ENCODE measurements at regions not wholly inside any gene's neighbourhood (a gene's known extent, or its start where the extent isn't known, plus 50 kb on each side); places are given as distances from the start of the nearest gene placed in this dataset.
A peak's percentile ranks its signal among the peaks of the same experiment; 100 is the strongest.

DNA sequence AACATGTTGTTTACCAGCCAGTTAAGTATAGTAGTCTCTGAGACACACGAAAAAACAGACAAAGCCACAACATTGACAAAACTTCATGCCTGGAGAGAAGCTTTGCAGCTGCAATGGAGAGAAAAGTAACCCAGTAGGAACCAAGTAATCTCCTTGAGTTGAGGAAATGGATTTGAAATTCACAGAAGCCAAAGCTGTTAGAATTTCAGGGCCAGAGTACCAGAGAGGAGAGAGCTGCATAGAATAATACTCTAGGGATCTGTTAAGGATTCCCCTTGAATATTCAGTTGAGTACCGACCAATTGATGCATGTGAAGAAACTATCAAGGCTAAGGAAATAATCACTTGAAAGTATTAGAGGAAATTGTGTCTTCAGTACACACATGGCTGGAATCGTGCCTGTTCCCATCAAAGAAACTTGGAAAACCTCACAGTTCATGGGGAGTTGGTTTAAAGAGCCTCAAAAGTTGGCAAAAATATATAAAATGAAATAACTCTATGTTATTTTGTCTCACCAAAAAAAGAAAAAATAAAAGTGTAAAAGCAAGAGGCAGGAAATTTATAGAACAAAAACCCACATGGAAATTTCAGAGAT, 324.0 kb upstream of the NEGR1 start:
- DNase-seq (ENCODE audit: low spot score) (peak; percentile 21), ATAC-seq (peak; percentile 52)
- no peak for TF ChIP-seq POLR2AphosphoS5 (IDR thresholded peaks at IDR 0.05; ENCODE audit: low read depth)
- TF ChIP-seq, protein P1, sequence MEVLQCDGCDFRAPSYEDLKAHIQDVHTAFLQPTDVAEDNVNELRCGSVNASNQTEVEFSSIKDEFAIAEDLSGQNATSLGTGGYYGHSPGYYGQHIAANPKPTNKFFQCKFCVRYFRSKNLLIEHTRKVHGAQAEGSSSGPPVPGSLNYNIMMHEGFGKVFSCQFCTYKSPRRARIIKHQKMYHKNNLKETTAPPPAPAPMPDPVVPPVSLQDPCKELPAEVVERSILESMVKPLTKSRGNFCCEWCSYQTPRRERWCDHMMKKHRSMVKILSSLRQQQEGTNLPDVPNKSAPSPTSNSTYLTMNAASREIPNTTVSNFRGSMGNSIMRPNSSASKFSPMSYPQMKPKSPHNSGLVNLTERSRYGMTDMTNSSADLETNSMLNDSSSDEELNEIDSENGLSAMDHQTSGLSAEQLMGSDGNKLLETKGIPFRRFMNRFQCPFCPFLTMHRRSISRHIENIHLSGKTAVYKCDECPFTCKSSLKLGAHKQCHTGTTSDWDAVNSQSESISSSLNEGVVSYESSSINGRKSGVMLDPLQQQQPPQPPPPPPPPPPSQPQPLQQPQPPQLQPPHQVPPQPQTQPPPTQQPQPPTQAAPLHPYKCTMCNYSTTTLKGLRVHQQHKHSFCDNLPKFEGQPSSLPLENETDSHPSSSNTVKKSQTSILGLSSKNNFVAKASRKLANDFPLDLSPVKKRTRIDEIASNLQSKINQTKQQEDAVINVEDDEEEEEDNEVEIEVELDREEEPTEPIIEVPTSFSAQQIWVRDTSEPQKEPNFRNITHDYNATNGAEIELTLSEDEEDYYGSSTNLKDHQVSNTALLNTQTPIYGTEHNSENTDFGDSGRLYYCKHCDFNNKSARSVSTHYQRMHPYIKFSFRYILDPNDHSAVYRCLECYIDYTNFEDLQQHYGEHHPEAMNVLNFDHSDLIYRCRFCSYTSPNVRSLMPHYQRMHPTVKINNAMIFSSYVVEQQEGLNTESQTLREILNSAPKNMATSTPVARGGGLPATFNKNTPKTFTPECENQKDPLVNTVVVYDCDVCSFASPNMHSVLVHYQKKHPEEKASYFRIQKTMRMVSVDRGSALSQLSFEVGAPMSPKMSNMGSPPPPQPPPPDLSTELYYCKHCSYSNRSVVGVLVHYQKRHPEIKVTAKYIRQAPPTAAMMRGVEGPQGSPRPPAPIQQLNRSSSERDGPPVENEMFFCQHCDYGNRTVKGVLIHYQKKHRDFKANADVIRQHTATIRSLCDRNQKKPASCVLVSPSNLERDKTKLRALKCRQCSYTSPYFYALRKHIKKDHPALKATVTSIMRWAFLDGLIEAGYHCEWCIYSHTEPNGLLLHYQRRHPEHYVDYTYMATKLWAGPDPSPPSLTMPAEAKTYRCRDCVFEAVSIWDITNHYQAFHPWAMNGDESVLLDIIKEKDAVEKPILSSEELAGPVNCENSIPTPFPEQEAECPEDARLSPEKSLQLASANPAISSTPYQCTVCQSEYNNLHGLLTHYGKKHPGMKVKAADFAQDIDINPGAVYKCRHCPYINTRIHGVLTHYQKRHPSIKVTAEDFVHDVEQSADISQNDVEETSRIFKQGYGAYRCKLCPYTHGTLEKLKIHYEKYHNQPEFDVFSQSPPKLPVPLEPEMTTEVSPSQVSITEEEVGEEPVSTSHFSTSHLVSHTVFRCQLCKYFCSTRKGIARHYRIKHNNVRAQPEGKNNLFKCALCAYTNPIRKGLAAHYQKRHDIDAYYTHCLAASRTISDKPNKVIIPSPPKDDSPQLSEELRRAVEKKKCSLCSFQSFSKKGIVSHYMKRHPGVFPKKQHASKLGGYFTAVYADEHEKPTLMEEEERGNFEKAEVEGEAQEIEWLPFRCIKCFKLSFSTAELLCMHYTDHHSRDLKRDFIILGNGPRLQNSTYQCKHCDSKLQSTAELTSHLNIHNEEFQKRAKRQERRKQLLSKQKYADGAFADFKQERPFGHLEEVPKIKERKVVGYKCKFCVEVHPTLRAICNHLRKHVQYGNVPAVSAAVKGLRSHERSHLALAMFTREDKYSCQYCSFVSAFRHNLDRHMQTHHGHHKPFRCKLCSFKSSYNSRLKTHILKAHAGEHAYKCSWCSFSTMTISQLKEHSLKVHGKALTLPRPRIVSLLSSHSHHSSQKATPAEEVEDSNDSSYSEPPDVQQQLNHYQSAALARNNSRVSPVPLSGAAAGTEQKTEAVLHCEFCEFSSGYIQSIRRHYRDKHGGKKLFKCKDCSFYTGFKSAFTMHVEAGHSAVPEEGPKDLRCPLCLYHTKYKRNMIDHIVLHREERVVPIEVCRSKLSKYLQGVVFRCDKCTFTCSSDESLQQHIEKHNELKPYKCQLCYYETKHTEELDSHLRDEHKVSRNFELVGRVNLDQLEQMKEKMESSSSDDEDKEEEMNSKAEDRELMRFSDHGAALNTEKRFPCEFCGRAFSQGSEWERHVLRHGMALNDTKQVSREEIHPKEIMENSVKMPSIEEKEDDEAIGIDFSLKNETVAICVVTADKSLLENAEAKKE (CRISPR knock-in tag; IDR thresholded peaks at IDR 0.05): peak; percentile 35; the same call in 1 of the 2 replicates
- Histone ChIP-seq H3K4me2 (peak overlapping the region; percentile 63), H3K4me1 (ENCODE audit: insufficient read depth) (peaks cover 31% of the 10 kb centered on the region), H3K27me3 (ENCODE audit: insufficient read depth) (no peaks in the 10 kb centered on the region), H3K36me3 (ENCODE audit: insufficient read depth) (no peaks in the 10 kb centered on the region), H3F3A (replicated peaks; ENCODE audit: low read depth) (no peaks in the 10 kb centered on the region), H3K9me2 (ENCODE audit: insufficient read depth) (no peaks in the 10 kb centered on the region), H3K79me2 (replicated peaks; ENCODE audit: insufficient read depth) (no peaks in the 10 kb centered on the region), H3K27ac (ENCODE audit: low read depth) (peak overlapping the region; percentile 12; the same call in 1 of the 2 replicates), H3K4me3 (no peak overlapping the region), H2AFZ (no peak overlapping the region), H4K20me1 (replicated peaks; ENCODE audit: insufficient read depth) (no peaks in the 10 kb centered on the region)
- Mint-ChIP-seq H3K27ac (peak overlapping the region; percentile 59), H3K4me3 (no peak overlapping the region), H3K4me1 (peaks cover 28% of the 10 kb centered on the region), H3K9me3 (no peaks in the 10 kb centered on the region), H3K27me3 (ENCODE audit: insufficient read depth, low read depth, poor library complexity) (no peaks in the 10 kb centered on the region), H3K36me3 (ENCODE audit: low read depth) (no peaks in the 10 kb centered on the region)

DNA sequence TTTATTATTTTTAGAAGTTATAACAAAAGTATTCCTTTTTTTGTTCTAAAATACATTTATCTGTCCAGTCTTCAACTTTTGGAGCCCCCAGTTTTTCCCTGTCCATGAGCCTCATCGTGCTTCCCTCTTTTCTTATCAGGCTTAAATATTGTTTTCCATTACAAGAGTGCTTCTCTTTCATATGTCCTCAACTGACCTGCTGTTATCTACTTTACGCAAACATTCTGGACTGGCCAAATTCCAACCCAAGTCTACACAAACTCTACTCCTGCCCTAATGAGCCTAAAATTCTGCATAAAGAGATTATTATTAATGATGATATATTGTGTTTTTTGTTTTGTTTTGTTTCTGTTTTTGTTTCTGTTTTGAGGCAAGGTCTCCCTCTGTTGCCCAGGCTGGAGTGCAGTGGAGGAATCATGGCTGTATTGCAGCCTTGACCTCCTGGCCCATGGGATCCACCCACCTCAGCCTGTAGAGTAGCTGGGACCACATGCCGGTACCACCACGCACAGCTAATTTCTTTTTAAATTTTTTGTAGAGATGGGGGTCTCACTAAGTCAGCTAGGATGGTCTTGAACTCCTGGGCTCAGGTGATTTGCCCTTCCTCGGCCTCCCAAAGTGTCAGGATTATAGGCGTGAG, 318.8 kb upstream of the NEGR1 start:
- H3K4me3 Mint-ChIP-seq: no peak overlapping the region
- no peaks in the 10 kb centered on the region for H3K36me3 Mint-ChIP-seq (ENCODE audit: low read depth)
- Histone ChIP-seq H3K4me1 (ENCODE audit: insufficient read depth) (peaks cover 9% of the 10 kb centered on the region), H3K4me3 (no peak overlapping the region), H3K4me2 (no peak overlapping the region), H3K27ac (ENCODE audit: low read depth) (no peak overlapping the region), H3K36me3 (ENCODE audit: insufficient read depth) (no peaks in the 10 kb centered on the region), H3K27me3 (ENCODE audit: insufficient read depth) (no peaks in the 10 kb centered on the region), H3K79me2 (replicated peaks; ENCODE audit: insufficient read depth) (no peaks in the 10 kb centered on the region), H3F3A (replicated peaks; ENCODE audit: low read depth) (no peaks in the 10 kb centered on the region), H3K9me2 (ENCODE audit: insufficient read depth) (no peaks in the 10 kb centered on the region), H2AFZ (no peak overlapping the region), H4K20me1 (replicated peaks; ENCODE audit: insufficient read depth) (no peaks in the 10 kb centered on the region)
- ATAC-seq (no peak), DNase-seq (ENCODE audit: low spot score) (no peak)
- no peaks in the 10 kb centered on the region for H3K9me3 Mint-ChIP-seq
- H3K4me1 Mint-ChIP-seq: peaks cover 7% of the 10 kb centered on the region; the same call in 2 of the 3 replicates
- TF ChIP-seq STAT1 (IDR thresholded peaks at IDR 0.05; ENCODE audit: unreplicated experiment): no peak
- TF ChIP-seq, protein P2, sequence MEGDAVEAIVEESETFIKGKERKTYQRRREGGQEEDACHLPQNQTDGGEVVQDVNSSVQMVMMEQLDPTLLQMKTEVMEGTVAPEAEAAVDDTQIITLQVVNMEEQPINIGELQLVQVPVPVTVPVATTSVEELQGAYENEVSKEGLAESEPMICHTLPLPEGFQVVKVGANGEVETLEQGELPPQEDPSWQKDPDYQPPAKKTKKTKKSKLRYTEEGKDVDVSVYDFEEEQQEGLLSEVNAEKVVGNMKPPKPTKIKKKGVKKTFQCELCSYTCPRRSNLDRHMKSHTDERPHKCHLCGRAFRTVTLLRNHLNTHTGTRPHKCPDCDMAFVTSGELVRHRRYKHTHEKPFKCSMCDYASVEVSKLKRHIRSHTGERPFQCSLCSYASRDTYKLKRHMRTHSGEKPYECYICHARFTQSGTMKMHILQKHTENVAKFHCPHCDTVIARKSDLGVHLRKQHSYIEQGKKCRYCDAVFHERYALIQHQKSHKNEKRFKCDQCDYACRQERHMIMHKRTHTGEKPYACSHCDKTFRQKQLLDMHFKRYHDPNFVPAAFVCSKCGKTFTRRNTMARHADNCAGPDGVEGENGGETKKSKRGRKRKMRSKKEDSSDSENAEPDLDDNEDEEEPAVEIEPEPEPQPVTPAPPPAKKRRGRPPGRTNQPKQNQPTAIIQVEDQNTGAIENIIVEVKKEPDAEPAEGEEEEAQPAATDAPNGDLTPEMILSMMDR (conservative IDR thresholded peaks at IDR 0.05; ENCODE audit: low read depth in 2 of 2): peak in 1 of 2 experiments; percentile 15; a peak in 1 of 4 replicates
- no peak for TF ChIP-seq CREB1 (CRISPR knock-in tag; IDR thresholded peaks at IDR 0.05; ENCODE audit: low read depth)
- TF ChIP-seq JUNB (IDR thresholded peaks at IDR 0.05; ENCODE audit: unreplicated experiment): no peak
- H3K27ac Mint-ChIP-seq: no peak overlapping the region; the same call in 1 of the 2 replicates
- H3K27me3 Mint-ChIP-seq (ENCODE audit: insufficient read depth, low read depth, poor library complexity): no peaks in the 10 kb centered on the region

All from GM23338 (cell line).